NCI-H524 treated with DMSO at 0.1 percent for 48 hours (cell line): ENCODE measurements at regions not wholly inside any gene's neighbourhood (a gene's known extent, or its start where the extent isn't known, plus 50 kb on each side); places are given as distances from the start of the nearest gene placed in this dataset.
"Not testable (repeated sequence)": the region's sequence is repeated elsewhere in the genome, so short reads cannot be mapped to it uniquely, and the experiment has no call there.

Source experiments
- DNase-seq: peaks from one replicate; lab custom pipeline; 2025; lab: John Stamatoyannopoulos, UW

GRCh38 chr1:38787041-38787440 is 72.5 kb downstream of the RRAGC start:
- no peak for DNase-seq

- DNase-seq: no peak
These were observed 73.5 kb downstream of the RRAGC start for GRCh38 chr1:38786040-38786436.

GRCh38 chr1:38785285-38786039 is 74.1 kb downstream of the RRAGC start:
- DNase-seq: no peak

GRCh38 chr1:38784452-38785284 is 74.9 kb downstream of the RRAGC start:
- DNase-seq: no peak

GRCh38 chr1:38783640-38784229 is 75.8 kb downstream of the RRAGC start:
- DNase-seq: no peak

- no peak for DNase-seq
These were observed 77.5 kb downstream of the RRAGC start for GRCh38 chr1:38781872-38782617.

GRCh38 chr1:38780133-38780532 is 79.4 kb downstream of the RRAGC start:
- no peak for DNase-seq

- DNase-seq: no peak
These were observed 80.1 kb downstream of the RRAGC start for GRCh38 chr1:38779491-38779890.

GRCh38 chr1:38778521-38778920 is 81.1 kb downstream of the RRAGC start:
- no peak for DNase-seq

- no peak for DNase-seq
These were observed 81.5 kb downstream of the RRAGC start for GRCh38 chr1:38778051-38778450.

GRCh38 chr1:38777464-38777957 is 82.1 kb downstream of the RRAGC start:
- DNase-seq: no peak

- no peak for DNase-seq
These were observed 83.0 kb downstream of the RRAGC start for GRCh38 chr1:38776466-38777065.

GRCh38 chr1:38775175-38775845 is 84.3 kb downstream of the RRAGC start:
- peak; percentile 74 for DNase-seq

GRCh38 chr1:38773483-38773882 is 86.1 kb downstream of the RRAGC start:
- no peak for DNase-seq

- no peak for DNase-seq
These were observed 86.6 kb downstream of the RRAGC start for GRCh38 chr1:38772953-38773352.

- no peak for DNase-seq
These were observed 87.5 kb downstream of the RRAGC start for GRCh38 chr1:38772026-38772425.

GRCh38 chr1:38770516-38771173 is 88.9 kb downstream of the RRAGC start:
- not testable (repeated sequence) for DNase-seq

- DNase-seq: no peak
These were observed 93.4 kb downstream of the RRAGC start for GRCh38 chr1:38766125-38766524.

GRCh38 chr1:38763121-38763520 is 96.5 kb downstream of the RRAGC start:
- DNase-seq: no peak

GRCh38 chr1:38760562-38760961 is 99.0 kb downstream of the RRAGC start:
- DNase-seq: no peak
